Stimulated activated CD8-positive, alpha-beta memory T cell treated with anti-CD3 and anti-CD28 coated beads, Interleukin-12 subunit alpha, Interleukin-12 subunit beta, amount 100 ng/mL, for 1 hour (primary cell): ENCODE measurements at regions not wholly inside any gene's neighbourhood (a gene's known extent, or its start where the extent isn't known, plus 50 kb on each side); places are given as distances from the start of the nearest gene placed in this dataset.
"Not testable (repeated sequence)": the region's sequence is repeated elsewhere in the genome, so short reads cannot be mapped to it uniquely, and the experiment has no call there.

Source experiments
- DNase-seq: peaks from one replicate; pipeline ENCODE4 v3.0.0-alpha.2; 2020; ENCODE audit warnings: low read depth

GRCh38 chr13:24995225-24995804 is 100.6 kb upstream of the PABPC3 start:
- DNase-seq = peak; percentile 36

DNA sequence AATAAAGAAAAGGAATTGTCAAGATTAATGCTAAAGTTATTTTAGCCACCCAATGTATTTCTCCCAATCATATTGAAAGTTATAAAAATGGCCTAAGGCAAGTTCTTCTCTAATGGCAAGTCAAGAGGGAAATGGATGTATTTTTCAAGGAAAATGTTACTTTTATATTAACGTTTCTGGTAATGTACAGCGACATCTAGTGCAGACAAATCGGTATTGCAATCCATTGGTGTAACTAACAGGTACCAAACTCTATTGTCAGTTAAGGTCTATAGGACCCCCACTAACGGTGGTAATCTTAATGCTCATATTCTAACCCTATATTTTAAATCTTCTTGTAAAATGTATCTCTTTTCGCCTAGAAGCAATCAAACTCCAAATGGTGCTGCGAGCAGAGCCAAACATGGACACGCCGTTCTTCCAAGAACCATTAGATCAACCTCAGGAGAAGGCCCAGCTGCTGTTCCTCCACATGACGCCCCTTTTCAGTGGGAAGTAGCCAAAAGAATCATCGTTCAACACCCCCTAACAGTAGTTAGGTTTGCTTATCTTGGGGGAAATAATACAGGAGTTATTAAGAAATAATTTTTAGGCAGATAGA is 98.5 kb upstream of the PABPC3 start:
- peak; percentile 4 for DNase-seq

GRCh38 chr13:24998433-24998832 is 97.5 kb upstream of the PABPC3 start:
- no peak for DNase-seq

GRCh38 chr13:25001476-25002206 is 94.3 kb upstream of the PABPC3 start:
- DNase-seq = no peak

- not testable (repeated sequence) for DNase-seq
Measured at GRCh38 chr13:25002311-25002710, 93.6 kb upstream of the PABPC3 start.

- DNase-seq = not testable (repeated sequence)
Measured at GRCh38 chr13:25004489-25004888, 91.4 kb upstream of the PABPC3 start.

- DNase-seq = not testable (repeated sequence)
Measured at GRCh38 chr13:25005050-25005497, 90.9 kb upstream of the PABPC3 start.

- not testable (repeated sequence) for DNase-seq
Measured at GRCh38 chr13:25007389-25007788, 88.5 kb upstream of the PABPC3 start.

DNA sequence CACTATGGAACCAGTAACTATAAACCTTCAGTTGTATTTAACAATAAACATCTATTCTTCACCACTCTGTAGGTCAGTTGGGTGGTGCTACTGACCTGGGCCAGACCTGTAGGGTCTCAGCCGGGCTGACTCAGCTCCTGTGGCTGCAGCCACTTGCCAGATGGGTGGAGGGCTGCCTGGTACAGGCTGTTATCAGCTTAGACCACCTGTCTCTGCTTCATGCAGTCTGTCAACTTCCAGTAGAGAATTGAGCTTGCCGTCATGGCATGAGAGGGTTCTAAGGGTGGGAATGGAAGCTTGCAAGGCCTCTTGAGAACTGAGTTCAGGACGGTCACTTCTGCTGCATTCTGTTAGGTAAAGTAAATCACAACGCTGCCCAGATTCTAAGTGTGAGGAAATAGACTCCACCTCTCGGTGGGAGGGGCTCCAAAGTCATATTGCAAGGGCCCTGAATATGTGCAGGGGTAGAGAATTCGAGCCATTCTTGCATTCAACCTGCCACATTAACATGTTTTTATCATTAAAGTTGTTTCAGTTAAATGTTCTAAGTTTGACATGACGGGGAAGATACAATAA is 81.5 kb upstream of the PABPC3 start:
- not testable (repeated sequence) for DNase-seq

GRCh38 chr13:25017176-25017575 is 78.8 kb upstream of the PABPC3 start:
- not testable (repeated sequence) for DNase-seq

DNA sequence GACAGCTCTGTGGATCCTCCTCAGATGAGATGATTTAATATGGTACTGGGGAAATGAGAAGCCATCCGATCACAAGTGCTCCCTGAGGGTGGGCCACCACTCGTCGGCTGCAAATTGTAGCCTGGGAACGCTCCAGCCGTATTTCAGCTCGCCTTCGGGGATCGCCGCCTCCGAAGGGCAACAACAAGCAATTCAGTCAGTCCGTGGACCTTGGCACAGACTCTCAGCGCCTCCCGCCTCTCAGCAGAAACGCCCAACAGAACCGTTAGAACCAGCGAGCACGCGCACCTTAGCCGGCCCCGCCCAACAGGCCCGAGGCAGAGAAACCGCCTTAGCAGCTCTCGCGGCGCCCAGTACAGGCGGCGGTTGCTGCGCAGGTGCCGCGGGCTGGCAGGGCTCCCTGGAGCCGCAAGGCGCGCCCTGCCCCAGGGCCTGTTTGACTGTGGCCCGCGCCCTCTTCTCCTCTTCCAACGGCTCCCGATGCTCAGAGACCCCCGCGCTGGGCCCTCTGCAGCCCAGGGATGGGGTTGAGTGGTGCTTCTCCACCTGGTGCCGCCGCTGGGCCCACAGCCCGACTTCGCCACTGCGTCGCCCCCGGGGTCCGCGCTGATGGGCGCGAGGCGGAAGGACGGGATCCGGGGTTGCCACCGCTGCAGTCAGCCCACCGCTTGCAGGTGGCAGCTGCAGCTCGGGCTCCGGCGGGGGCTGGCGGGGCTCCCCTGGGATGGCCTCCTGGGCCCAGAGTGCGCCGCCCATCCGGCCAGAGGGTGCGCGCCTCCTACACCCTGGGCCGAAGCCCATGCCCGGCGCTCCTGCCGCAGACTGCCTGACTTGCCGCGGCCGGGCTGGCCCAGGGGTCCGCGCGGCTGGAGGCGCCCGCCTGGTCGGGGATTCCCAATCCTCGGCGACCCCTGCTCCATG is 77.9 kb upstream of the PABPC3 start:
- not testable (repeated sequence) for DNase-seq

- DNase-seq = no peak
Measured at GRCh38 chr13:25018729-25019115, 77.2 kb upstream of the PABPC3 start.

DNA sequence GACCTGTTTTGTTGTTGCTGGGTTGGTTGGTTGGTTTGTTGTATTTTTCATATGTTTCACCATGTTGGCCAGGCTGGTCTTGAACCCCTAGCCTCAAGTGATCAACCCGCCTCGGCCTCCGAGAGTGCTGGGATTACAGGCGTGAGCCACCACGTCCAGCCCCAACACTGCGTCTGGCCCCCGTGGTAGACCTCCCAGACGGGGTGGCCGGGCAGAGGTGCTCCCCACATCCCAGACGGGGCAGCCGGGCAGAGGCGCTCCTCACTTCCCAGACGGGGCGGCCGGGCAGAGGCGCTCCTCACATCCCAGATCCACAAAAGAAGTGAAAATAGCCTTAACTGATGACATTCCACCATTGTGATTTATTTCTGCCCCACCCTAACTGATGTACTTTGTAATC is 76.2 kb upstream of the PABPC3 start:
- DNase-seq = not testable (repeated sequence)

DNA sequence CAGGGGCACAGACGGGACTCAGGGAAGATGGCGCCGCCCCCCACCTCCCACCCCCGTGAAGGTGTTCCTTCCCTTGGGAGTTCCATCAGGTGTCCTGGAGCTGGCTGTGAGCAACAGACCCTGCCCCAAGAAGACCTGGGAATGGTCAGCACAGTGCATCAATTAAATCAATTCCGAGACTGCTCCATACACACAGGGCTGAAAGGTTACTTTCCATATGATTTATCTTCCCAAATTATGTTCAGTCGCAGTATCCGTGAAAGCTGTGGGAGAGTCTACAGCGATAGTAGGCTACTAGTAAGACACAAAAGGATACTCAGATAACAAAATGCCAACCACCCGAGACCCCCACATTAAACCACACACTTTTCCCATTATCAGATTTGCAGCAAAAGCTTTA is 71.8 kb upstream of the PABPC3 start:
- DNase-seq = no peak

DNA sequence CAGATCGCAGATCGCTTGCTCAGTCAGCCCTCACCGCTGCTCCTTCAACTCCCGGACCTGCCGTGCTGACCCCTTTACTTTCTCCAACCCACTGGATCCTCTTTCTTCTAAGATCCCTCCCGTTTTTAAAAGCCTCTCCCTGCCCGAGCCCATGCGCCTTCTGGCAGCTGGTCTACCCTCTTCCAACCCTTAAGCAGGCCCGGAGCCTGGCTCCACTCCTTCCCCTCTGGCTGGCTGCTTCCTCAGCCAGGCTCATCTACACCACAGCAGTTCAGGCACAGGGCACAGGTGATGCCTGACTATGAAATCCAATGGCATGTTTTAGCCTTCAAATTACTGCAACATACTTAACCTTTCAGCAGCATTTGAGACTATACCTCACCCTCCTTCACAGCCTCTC is 63.8 kb upstream of the PABPC3 start:
- no peak for DNase-seq

DNA sequence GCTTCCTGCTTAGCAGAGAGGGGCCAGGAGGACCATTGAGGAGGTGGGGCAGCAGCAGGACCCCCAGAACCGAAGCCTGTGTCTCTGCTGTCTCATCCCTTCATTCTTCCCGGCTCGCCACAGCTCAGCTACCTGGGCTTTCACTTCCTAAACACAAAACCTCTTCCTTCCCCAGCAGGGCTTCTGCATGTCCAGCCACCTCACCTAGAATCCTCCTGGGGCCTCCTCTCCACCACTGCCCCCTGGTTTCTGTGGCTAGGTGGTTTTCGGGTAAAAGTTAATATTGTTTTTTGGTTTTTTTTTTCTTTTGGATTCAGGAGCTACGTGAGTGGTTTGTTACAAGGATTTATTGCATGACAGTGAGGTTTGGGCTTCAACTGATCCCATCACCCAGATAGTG is 61.8 kb upstream of the PABPC3 start:
- DNase-seq = no peak

DNA sequence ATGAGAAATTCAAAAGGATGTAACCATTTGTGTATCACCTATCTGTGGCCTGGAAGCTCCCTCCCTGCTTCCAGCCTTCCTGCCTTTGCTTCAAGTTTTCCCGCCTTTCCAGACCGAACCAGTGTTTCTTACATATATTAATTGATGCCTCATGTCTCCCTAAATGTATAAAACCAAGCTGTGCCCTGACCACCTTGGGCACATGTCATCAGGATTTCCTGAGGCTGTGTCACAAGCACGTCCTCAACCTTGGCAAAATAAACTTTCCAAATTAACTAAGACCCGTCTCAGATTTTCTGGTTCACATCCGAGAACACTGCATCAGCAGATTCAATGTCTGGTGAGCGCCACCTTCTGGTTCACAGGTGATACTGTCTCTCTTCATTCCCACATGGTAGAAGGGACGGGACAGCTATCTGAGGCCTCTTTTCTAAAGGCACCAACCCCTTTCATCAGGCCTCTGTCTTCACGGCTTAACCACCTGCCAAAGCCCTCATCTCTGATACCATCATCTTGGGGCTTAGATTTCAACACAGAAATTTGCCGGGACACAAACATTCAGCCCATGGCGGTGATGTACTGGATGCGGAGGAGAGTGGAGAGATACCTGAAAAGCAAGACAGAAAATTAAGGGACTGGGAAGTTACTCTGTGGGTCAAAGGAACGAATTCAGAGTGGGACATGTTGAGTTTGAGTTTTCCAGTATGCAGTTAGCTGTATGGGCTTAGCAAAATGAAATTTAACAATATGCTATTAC is 58.7 kb upstream of the PABPC3 start:
- peak; percentile 19 for DNase-seq

DNA sequence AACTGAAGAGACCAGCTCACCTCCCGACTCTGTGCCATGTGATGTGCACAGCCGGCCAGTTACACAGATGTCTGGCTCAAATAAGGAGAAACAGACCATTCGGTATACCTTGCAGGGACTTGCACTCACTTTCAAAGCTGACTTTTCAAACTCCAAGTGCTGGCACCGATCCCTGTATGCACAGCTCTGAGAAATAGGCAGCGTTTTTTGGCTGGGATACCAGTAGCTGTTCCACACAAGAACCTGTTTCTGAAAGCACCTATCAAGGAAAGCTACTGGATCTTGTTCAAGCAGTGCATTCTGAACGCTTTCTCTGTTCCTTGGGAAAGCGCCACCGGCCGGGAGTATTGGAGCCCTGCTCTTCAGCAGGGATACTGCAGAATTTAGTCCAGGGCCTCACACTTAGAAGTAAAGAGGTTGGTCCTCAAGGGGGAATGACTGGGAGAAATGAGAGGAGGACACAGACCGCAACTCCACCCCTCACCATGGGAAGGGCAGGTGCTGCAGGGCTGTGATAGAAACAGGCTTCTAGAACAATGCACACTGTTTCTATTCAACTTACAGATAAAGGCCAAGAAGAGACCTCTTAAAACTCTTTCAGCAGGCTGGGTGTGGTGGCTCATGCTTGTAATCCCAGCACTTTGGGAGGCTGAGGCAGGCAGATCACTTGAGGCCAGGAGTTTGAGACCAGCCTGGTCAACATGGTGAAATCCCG is 53.6 kb upstream of the PABPC3 start:
- DNase-seq = no peak

GRCh38 chr13:25044071-25044470 is 51.9 kb upstream of the PABPC3 start:
- no peak for DNase-seq
